ENCODE measurements at regions not wholly inside any gene's neighbourhood (a gene's known extent, or its start where the extent isn't known, plus 50 kb on each side); places are given as distances from the start of the nearest gene placed in this dataset.

DNA sequence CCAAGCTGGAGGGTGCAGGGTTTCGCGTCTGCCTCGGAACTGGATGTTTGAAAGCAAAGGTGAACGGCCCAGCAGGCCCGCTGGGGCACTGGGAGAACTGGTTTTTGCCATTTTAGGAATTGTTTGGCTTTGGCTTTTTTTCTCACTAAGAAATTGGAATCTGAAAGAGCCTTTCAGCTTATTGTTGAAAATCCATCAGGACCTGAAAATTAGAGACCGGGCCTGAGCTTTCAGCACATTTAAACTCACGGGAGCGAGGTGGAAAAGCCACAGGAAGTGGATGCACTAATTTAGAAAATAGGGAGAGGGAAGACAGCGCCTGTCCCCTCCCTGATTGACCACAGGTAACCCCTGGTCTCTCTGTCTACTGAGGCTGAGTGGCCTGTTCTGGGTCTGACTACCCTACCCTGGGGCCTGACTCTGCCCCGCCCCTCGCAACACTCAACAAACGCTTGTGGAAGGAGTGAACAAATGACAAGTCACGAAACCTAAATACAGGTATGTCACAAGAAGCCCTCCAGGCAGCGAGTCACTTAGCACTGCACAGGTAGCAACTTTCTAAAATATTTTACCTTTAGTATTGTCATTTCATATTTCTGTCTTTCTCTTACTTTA is 100.3 kb upstream of the MBOAT2 start:
- DNase-seq: no peak

DNA sequence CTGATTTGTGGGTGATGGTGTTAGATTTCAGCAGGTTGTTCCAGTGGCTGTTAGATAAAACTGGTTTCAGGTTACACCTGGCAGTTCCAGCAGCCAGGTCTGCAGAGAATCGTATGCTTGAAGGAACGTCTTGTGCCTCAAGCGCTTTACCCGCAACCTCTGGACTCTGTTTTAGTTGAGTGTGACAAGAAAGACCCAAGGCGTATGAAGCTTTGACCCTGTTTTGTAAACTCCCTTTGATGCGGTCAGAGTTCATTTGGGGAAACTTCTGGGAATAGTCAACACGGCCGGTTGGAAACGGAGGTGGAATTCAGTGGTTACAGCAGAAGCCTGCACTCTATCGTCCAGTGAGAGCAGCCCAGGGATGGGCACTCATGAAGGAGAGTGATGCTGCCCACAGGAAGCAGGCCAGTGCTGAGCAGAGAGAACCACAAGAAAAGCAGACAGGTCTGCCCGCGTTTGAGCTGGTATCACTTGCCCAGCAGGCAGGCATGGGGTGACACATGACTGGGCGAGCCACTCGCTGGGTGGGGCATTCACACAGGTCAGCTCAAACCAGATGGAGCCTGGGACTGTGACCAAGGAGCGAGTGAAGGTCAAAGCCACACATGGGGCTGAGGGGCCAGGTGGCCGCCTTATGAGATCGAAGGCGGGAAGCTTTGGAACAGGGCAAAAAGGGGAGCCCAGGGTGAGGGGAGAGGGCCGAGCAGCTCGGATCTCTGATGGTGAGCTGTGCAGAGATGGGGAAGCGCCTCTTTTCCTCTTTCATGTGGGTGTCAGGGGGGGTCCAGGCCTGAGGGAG is 99.6 kb upstream of the MBOAT2 start:
- DNase-seq: no peak

DNA sequence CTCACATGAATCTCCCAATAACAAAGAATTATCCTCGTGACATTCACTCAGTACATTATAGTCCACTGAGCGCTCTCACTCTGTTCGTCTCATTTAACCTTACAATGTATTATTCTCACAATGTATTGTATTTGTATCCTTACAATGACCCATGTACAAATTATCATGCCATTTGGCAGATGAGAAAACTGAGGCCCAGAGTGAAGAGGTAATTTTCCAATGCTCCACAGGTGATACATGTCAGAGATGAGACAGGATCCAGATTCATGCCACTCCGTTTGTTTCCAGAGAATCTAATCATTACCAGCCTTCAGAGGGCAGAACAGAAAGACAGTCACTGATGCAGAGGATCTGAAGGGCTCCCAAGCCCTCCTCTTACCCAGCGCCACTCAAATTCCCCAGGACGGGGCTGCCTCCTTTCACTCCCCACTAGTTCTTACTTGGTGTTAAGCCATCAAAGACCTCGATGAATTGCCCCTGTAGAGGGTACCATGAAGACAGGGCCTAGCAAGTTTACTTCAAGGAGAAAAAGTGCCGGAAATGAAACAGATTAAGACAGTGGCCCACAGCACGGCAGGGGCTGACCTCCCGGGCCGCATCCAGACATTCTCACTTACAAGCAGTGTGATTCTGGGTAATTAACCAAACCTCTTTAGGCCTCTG is 98.4 kb upstream of the MBOAT2 start:
- DNase-seq: no peak

DNA sequence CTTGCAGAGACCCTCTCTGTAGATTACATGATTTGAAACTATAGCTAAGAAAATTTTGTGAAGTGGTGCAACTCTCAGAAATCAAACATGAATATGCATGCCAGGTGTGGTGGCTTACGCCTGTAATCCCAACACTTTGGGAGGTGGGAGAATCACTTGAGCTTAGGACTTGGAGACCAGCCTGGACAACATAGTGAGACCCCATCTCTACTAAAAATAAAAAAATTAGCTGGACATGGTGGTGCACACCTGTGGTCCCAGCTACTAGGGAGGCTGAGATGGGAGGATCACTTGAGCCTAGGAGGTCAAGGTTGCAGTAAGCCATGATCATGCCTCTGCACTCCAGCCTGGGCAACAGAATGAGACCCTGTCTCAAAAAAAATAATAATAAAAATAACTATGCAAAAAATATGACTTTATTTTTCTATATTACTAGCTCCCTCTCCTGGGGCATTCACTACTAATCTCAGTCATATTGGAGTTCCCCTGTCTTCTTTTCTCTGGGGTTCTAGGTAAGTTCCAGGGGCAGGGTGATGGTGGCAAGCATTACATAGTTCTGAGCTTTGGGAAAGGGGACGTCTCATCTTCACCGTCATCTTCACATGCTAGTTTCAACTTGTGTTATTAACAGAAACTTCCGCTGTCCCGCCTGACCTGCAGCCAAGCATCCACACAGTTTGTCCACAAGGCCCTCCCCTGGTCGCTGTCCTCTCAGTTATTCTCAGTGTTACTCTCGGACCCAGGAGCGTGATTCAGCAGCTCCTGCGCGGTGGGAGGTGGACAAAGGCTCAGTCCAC is 96.8 kb upstream of the MBOAT2 start:
- no peak for DNase-seq

DNA sequence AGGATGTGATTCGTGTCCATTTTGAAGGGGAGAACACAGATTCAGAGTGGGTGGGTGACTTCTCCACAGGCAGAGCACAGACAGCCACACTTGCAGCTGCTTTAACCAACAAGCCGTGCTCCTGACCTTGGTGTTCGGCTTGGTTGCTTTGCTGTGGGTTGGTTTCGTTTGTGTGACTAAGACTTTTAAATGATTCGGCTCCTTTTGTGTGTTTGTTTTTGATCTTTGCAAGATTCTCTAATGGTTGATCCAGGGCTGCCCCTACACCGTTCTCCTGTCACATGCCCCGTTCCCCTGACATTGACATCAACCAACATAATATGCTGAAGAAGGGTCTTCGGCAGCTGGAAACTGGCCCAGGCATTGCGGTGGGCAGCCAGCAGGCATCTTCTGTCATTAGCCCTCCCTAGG is 95.9 kb upstream of the MBOAT2 start:
- DNase-seq: no peak

DNA sequence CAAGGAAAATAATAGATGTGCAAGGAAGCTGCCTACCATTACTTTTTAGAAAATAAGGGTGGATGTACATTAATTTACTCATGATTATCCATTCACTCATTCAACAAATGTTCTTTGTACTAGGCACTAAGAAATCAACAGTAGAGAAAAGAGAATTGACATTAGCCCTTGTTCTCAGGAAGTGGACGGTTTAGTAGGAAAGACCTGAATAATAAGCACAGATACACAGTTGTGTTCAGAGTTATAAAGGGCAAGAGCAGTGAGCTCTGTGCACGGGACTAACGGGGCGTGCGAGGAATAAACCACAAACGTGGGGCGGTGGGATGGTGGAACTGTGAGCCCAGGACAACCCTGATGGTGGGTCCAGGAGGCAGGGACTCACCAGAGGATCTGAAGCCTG is 94.4 kb upstream of the MBOAT2 start:
- DNase-seq: no peak

DNA sequence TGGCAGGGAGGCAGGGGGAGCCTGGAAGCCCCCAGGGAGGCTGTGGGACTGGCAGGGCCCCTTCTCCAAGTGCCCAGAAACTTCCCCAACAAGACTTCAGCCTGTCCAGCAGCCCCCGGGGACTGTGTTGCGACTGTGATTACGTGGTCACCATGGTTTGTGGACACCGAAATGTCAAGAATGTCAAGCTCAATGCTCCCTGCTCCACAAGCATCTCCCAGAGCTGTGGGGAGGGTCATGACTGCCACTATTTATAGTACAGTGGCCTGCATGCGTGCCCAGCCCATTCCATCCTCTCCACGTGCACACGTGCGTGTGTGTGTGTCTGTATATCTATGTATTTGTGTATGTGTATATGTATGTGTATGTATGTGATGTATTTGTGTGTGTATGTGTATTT is 93.8 kb upstream of the MBOAT2 start:
- no peak for DNase-seq

DNA sequence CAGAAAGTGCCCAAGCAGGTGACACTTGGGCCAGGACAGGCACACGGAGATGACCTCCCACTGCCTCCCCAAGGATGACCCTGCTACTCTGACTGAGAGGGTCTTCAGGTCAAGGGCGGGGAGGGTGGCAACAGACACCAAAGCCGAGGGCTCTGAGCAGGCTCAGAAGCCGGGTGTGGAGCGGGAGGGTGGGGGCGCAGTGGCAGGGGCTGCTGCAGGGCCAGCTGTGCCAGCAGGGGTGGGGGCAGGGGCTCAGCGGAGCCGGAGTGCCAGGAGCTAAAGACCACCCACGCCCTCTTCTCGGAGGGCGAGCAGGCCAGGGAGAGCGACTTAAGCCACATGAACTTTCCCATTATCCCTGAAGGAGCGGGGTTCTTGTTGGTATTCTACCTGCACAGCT is 93.3 kb upstream of the MBOAT2 start:
- DNase-seq: no peak

DNA sequence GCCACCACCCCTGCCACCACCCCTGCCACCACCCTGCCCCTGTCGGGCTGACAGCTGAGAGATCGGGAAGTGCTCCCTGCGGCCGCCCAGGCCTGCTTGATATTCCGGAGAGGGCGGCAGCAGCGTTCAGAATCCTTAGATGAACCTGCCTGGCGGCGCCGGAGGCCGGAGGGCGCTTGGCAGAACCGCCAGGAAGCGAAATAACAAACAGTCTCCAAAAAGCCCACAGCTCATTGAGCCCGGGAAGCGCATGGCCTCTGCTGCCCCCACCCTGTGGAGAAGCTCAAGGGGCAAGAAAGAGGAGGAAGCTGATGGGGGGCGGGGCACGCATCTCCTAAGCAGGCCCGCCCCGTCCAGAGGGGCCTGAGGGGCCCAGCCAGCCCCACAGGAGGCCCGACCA is 92.2 kb upstream of the MBOAT2 start:
- no peak for DNase-seq

DNA sequence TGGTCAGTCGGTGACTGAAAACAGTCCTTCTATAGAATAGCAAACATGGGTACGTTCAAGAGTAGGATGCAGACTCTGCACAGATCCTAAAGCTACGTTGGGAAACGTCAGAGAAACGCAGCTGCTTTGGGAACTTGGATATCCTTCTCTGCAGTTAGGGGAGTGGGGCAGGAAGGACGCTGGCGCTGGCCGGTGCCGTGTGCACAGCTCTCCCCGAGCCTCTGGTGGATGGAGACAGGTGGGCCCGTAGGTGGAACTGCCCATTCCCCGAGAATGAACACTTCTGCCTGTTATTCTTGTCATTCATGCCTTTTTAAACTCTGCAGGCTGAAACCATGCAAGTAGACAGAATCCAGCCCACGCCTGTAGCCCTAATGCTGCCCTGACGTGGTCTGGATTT is 91.7 kb upstream of the MBOAT2 start:
- DNase-seq: no peak

DNA sequence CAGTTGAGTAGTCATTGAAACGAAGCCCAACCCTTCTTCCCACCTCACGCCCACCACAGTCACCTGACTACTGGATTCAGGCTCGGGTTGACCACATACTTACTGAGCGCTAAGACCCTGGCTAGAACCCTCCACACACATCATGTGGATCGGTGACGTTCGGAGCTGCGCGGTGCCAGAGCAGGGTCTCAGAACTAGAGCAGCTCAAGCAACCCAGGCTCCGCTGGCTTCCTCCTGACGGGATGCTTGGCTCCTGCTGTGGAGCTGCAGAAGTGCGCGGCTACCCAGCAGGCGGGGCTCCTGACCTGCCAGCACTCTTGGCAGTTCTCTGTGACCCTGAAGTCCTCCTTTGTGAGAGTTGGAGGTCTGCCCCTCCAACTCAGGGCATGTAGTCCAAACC is 90.6 kb upstream of the MBOAT2 start:
- no peak for DNase-seq

DNA sequence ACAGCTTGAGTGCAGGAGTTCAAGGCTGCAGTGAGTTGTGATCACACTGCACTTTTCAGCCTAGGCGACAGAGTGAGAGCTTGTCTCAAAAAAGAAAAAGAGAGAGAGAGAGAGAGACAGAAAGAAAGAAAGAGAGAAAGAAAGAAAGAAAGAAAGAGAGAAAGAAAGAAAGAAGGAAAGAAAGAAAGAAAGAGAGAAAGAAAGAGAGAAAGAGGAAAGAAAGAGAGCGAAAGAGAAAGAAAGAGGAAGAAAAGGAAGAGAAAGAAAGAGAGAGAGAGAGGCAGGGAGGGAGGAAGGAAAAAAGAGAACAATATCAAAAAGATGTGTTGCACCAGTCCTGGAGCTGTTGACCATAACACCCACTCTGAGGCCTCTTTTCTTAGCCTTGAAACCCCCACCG is 89.8 kb upstream of the MBOAT2 start:
- no peak for DNase-seq

DNA sequence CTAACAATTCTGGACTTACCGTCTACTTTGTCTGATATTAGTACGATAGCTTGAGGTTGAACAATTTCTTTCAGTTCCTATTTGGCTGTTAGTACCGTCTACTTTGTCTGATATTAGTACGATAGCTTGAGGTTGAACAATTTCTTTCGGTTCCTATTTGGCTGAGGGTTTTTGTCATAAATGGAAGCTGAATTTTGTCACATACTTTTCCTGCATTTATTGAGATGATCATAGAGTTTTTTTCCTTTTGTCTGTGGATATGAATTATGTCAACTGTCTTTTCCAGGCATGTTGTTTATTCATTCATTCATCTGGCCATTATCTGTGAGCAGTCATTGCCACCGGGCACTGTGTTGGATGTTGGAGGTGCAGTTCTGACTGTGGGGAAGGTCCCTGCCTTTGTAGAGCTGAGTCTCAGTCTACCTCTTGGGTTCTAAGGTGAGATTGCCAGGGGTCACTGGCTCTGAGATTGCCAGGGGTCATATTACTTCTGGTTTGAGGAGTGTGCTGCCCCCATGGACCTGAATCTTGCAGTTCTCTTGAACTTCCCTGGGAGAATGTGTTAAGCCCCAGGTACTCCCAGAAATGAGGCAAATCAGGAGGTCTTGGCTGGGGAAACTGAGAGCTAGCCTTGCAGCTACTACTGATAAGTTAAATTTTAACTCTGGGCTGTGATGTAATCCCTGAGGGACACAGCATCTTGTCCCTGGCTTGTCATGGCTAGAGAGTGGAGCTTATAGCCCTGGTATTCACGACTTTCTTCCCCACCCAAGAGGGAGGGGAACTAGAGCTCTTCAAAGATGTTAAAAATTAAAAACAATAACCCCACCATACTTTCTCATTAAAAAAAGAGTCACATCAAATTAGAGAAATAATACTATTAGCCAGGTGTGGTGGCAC is 89.1 kb upstream of the MBOAT2 start:
- DNase-seq: no peak

DNA sequence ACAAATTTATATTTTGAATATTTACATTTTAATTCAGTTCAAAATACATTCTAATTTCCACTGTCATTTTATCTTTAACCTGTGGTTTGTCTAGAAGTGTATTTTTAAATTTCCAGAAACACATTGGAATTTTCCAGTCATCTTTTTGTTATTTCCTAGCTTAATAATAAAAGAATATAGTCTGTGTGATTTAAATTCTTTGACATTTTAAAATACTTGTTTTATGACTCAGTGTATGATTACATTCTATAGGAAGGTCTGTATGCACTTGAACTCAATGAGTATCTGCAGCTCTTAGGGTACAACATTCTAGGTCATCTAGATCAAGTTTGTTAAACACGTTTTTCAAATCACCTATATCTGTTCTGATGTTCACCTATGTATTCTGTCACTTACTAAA is 88.3 kb upstream of the MBOAT2 start:
- DNase-seq: no peak

DNA sequence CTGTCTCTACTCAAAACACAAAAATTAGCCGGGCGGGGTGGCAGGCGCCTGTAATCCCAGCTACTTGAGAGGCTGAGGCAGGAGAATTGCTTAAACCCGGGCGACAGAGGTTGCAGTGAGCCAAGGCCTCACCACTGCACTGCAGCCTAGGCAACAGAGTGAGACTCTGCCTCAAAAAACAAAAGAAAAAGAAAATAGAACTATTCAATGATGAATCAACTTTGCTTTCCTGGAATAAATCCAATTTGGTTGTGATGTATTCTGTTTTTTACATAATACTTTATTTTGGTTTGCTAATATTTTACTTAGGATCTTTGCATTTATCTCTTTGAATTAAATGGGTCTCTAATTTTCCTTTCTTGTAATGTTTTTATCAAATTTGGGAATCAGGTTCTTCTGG is 86.3 kb upstream of the MBOAT2 start:
- DNase-seq: no peak

DNA sequence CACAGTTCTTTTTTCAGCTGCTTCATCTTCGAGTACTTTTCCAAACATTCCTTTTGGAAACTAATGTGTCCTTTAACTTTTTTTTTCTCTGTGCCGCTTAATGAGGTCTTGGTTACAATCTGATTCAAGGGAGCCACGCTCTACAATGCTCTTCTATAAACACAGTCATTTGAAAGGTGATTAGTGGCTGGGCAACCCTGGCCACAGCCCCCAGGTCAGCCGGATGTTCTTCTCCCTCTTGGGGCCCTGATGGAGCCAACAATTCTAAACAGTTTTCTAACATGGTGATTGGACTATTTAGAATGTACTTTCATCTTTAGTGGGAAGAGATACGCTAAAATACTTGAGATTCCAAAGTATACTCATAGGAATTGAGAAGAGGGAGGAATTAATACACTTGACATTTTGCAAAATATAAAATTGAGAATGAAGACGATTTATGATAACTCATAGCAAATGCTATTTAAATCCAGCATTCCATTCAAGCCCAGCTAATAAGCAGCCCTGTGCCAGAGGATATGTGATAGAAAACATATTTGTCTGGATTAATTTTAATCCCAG is 83.7 kb upstream of the MBOAT2 start:
- no peak for DNase-seq

DNA sequence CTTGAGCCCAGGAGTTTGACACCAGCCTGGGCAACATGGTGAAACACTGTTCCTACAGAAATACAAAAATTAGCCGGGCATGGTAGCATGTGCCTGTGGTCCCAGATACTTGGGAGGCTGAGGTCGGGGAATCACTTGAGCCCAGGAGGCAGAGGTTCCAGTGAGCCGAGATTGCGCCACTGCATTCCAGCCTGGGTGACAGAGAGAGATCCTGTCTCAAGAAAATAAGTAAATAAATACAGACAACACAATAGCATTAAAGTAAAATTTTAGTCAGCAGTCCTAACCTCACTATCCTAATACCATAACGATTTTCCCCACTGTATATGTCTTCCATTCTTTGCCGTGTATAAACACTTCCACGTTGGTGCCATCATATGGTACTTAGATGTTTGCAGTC is 83.0 kb upstream of the MBOAT2 start:
- DNase-seq: no peak

DNA sequence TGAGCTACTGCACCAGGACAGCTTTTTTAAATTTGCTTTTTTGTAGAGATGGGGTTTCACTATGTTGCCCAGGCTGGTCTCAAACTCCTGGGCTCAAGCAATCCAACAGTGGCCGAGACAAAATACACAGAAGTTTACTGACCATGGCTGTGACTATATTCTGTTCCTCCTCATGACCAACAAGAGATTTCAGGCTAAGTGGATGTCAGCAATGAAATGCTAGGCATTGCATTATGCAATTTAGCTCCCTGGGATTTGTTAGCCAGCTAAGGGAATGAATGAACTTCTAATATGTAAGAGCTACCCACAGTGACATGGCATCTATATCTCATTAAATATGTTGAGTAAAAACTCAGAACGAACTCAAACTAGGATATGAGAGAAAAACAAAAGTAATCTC is 81.9 kb upstream of the MBOAT2 start:
- no peak for DNase-seq

DNA sequence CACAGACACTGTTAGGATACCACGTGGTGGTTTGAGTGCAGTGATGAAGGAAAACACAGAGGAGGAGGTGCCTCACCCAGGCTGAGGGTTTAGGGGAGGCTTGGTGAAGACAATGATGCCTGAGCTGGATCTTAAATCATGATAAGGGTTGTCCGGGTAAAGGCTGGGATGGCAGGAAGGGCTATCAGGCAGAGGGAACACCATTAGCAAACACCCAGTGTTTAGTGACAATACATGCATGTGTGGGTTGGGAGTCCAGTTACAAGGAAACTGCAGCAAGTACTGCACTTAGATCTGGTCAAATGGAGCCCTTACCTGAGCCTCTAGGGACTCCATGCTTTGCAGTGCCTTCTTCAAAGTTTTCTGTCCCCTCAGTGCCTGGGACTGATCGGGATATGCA is 79.8 kb upstream of the MBOAT2 start:
- DNase-seq: no peak

DNA sequence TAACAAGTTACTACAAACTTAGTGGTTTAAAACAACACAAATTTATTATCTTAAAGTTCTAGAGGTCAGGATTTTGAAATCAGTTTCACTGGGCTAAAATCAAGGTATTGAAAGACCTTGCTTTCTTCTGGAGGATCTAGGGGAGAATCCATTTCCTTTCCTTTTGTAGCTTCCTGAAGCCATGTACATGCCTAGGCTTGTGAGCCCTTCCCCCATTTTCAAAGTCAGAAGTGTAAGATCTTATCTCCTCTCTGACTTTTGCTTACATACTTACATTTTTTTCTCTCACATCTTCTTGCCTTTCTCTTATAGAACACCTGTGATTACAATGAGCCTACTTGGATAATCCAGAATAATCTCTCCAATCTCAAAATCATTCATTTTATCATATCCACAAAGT is 78.7 kb upstream of the MBOAT2 start:
- no peak for DNase-seq

DNA sequence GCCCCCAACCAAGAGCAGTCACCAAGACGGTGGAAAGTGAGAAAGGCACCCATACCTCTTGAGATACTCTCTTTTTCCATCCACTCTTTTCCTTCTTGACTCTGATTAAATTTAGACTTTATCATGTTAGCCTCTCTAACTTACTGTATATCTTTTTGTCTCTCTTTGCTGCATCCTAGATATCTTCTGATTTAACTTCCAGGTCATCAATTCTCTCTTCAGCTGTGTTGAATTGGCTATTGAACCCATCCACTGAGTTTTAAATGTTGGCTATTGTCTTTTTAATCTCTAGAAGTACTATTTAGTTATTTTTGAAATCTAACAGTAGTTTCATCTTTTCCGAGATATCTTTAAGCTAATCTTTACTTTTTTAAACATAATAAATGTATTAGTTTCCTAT is 78.3 kb upstream of the MBOAT2 start:
- DNase-seq: no peak

DNA sequence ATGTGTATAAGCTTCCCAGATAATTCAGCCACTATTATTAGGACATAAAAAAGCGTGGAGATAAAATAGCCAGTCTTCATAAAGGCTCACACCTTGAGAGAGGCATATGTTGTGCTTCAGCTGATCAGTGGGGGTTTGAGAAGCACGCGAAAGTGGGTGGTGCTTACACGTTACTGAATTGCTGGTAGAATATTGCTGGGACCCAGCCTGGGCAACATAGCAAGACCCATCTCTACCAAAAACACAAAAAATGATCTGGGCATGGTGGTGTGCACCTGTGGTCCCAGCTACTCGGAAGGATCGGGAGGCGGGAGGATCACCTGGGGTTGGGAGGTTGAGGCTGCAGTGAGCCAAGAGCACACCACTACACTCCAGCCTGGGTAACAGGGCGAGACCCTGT is 74.9 kb upstream of the MBOAT2 start:
- no peak for DNase-seq

Data from SHP77 (cell line).